Upper lobe of left lung (tissue), 6 donors: ENCODE measurements at regions not wholly inside any gene's neighbourhood (a gene's known extent, or its start where the extent isn't known, plus 50 kb on each side); places are given as distances from the start of the nearest gene placed in this dataset.
"Not testable (repeated sequence)": the region's sequence is repeated elsewhere in the genome, so short reads cannot be mapped to it uniquely, and the experiment has no call there.

Source experiments
- ATAC-seq, 2 donors: fragments of 200-7000 bp; cut with Tn5 transposase; one replicate each; pipeline ENCODE4 v1.9.1; 2022; ENCODE audit warnings: mild to moderate bottlenecking in 2 of 2, moderate library complexity in 2 of 2; ENCODE audit not compliant: low FRiP score in 2 of 2
- DNase-seq, 2 donors: peaks; one replicate each; pipeline ENCODE4 v3.0.0-alpha.2; 2019 to 2020
- H3K27ac ChIP-seq, 4 donors: fragments of 200-600 bp; sonication (generic); one replicate each; pipeline ENCODE4 v1.5.1; 2016 to 2019
- H3K27me3 ChIP-seq, 4 donors: fragments of 200-600 bp; sonication (generic); one replicate each; pipeline ENCODE4 v1.5.1; 2017 to 2019
- H3K36me3 ChIP-seq, 4 donors: fragments of 200-600 bp; sonication (generic); one replicate each; pipeline ENCODE4 v1.5.1; 2016 to 2019
- H3K4me1 ChIP-seq, 4 donors: fragments of 200-600 bp; sonication (generic); one replicate each; pipeline ENCODE4 v1.5.1; 2018 to 2019
- H3K4me3 ChIP-seq, 4 donors: fragments of 200-600 bp; sonication (generic); one replicate each; pipeline ENCODE4 v1.5.1; 2017 to 2019; ENCODE audit warnings: mild to moderate bottlenecking in 2 of 4, moderate library complexity in 1 of 4
- H3K9me3 ChIP-seq, 4 donors: fragments of 200-600 bp; sonication (generic); one replicate each; pipeline ENCODE4 v1.5.1; 2018 to 2019
- EP300 ChIP-seq, 4 donors: sonication (generic); formaldehyde crosslinking; IDR thresholded peaks; one replicate each; pipeline ENCODE4 v1.5.1; 2017; ENCODE audit warnings: antibody characterized with exemption in 4 of 4, control low read depth in 2 of 4
- POLR2A ChIP-seq, 4 donors: fragments of 450-650 bp; IDR thresholded peaks; one replicate each; pipeline ENCODE4 v1.5.1; 2016 to 2017; ENCODE audit warnings: antibody characterized with exemption in 4 of 4, mild to moderate bottlenecking in 2 of 4
- POLR2AphosphoS5 ChIP-seq, 2 donors: sonication (generic); formaldehyde crosslinking; IDR thresholded peaks; one replicate each; pipeline ENCODE4 v1.5.1; 2017; ENCODE audit warnings: antibody characterized with exemption in 2 of 2
- WGBS, 2 donors: methylation state at CpG; one replicate each; pipeline ENCODE4 v1.1.5; 2017 to 2018; 5-methylcytosine and 5-hydroxymethylcytosine counted together
- TF ChIP-seq, protein P1 (sequence below), 6 experiments: fragments of 450-650 bp in 4 of 6; fragments of 200-600 bp in 2 of 6; sonication (generic) in 2 of 6; IDR thresholded peaks; one replicate each; pipeline ENCODE4 v1.5.1; 2016 to 2019; ENCODE audit warnings: antibody characterized with exemption in 6 of 6
- donor health status: DM: no; HTN: no; CAD: no; lungs with moderate emphysema.
- donor health status: DM: no; HTN: yes; CAD: no; lungs with severe emphysema.

DNA sequence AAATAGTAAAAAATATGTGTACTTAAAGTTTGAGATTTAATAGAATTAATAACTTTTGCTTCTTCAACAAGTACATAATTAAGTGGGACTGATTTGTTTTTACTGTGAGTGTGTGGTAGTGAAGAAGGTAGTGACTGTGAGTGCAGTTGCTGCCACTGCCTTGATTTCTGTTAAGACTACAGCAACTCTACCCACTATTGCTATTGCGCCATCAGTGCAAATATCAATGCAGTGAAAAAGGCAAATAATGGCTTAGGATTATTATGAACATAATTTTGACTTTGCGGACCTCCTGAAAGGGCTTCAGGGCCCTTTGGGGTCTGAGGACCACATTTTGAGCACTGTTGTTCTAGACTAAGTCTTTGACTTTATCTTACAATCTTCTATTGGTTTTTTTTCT is 112.0 kb upstream of the PITX1 start:
- WGBS, 2 donors: 77 to 90% methylated on average over 2 of the region's 2 CpGs

DNA sequence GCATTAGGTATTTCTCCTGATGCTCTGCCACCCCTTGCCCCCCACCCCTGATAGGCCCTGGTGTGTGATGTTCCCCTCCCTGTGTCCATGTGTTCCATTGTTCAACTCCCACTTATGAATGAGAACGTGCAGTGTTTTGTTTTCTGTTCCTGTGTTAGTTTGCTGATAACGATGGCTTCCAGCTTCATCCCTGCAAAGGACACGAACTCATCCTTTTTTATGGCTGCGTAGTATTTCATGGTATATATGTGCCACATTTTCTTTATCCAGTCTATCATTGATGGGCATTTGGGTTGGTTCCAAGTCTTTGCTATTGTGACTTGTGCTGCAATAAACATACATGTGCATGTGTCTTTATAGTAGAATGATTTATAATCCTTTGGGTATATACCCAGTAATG is 109.7 kb upstream of the PITX1 start:
- H3K4me1 ChIP-seq: peaks cover 0 to 15% (median 4%) of the 10 kb centered on the region in 4 donors
- not testable (repeated sequence) for H3K4me3 ChIP-seq, DNase-seq, H3K9me3 ChIP-seq, H3K36me3 ChIP-seq, H3K27me3 ChIP-seq, ATAC-seq, H3K27ac ChIP-seq
- 59 to 83% methylated on average over 4 of the region's 4 CpGs for WGBS, 2 donors

More for the DNA sequence above, 112.0 kb upstream of the PITX1 start:
- TF ChIP-seq, protein P1, sequence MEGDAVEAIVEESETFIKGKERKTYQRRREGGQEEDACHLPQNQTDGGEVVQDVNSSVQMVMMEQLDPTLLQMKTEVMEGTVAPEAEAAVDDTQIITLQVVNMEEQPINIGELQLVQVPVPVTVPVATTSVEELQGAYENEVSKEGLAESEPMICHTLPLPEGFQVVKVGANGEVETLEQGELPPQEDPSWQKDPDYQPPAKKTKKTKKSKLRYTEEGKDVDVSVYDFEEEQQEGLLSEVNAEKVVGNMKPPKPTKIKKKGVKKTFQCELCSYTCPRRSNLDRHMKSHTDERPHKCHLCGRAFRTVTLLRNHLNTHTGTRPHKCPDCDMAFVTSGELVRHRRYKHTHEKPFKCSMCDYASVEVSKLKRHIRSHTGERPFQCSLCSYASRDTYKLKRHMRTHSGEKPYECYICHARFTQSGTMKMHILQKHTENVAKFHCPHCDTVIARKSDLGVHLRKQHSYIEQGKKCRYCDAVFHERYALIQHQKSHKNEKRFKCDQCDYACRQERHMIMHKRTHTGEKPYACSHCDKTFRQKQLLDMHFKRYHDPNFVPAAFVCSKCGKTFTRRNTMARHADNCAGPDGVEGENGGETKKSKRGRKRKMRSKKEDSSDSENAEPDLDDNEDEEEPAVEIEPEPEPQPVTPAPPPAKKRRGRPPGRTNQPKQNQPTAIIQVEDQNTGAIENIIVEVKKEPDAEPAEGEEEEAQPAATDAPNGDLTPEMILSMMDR (IDR thresholded peaks at IDR 0.05): no peak
- no peak for TF ChIP-seq EP300 (IDR thresholded peaks at IDR 0.05)
- TF ChIP-seq POLR2AphosphoS5 (IDR thresholded peaks at IDR 0.05): no peak
- no peak for TF ChIP-seq POLR2A (IDR thresholded peaks at IDR 0.05)
- Histone ChIP-seq H3K27me3 (no peaks in the 10 kb centered on the region), H3K9me3 (no peaks in the 10 kb centered on the region), H3K4me3 (no peak overlapping the region), H3K36me3 (no peaks in the 10 kb centered on the region), H3K4me1 (peaks cover 0 to 5% (median 0%) of the 10 kb centered on the region in 4 donors), H3K27ac (no peak overlapping the region)
- DNase-seq (no peak), ATAC-seq (no peak)

DNA sequence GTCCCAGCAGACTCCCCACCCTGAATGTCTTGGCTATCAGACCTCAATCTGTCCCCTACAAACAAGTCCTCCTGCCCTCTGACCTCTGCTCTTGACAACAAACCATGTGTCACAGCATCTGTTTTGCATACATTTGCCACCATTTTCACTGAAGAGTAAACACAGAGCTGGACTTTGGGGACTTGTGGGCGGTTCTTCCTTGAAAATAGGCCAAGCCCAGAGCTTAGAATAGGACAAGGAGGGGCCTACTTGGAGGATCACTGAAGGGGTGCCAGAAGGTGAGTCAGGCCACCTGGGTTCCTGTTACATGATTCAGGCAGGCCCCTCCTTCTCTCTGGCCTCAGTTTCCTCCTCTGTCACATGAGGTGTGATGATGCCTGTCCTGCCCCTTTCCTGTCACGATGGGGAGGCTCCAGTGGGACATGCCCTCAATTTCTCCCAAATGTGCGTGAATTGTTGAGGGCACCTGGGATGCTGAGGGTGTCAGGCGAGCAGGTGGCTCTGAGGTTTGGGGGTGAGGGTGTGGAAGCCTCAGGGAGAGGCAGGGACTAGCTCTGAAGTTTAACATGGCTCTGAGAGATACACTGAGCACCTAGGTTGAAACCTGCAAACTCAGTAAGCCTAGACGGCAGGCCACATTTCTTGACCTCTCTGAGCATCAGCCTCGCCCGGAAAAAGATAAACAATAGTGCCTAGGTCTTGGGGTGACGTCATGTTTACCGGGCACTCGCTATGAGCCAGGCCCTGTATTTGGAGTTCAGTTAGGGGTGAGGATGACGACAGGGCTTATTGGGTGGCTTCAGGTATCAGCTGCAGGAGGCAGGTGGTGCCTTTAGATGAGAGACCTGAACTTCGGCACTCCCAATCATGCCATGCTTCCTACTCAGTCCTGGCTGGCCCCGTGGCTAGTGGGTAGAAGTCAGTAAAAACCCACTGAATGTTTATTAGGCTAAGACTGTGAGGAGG is 107.6 kb upstream of the PITX1 start:
- DNase-seq: no peak
- peak overlapping the region in 2 of 4 donors; percentile 16 to 32 for H3K27ac ChIP-seq
- TF ChIP-seq, protein P1 (IDR thresholded peaks at IDR 0.05): no peak
- no peak for TF ChIP-seq EP300 (IDR thresholded peaks at IDR 0.05)
- TF ChIP-seq POLR2AphosphoS5 (IDR thresholded peaks at IDR 0.05): no peak
- TF ChIP-seq POLR2A (IDR thresholded peaks at IDR 0.05): no peak
- H3K36me3 ChIP-seq: no peaks in the 10 kb centered on the region
- ATAC-seq: no peak
- no peaks in the 10 kb centered on the region for H3K9me3 ChIP-seq
- WGBS, 2 donors: 70 to 75% methylated on average over 7 to 13 of the region's 13 CpGs
- H3K4me1 ChIP-seq: peaks cover 0 to 15% (median 4%) of the 10 kb centered on the region in 4 donors
- no peak overlapping the region for H3K4me3 ChIP-seq
- no peaks in the 10 kb centered on the region for H3K27me3 ChIP-seq

DNA sequence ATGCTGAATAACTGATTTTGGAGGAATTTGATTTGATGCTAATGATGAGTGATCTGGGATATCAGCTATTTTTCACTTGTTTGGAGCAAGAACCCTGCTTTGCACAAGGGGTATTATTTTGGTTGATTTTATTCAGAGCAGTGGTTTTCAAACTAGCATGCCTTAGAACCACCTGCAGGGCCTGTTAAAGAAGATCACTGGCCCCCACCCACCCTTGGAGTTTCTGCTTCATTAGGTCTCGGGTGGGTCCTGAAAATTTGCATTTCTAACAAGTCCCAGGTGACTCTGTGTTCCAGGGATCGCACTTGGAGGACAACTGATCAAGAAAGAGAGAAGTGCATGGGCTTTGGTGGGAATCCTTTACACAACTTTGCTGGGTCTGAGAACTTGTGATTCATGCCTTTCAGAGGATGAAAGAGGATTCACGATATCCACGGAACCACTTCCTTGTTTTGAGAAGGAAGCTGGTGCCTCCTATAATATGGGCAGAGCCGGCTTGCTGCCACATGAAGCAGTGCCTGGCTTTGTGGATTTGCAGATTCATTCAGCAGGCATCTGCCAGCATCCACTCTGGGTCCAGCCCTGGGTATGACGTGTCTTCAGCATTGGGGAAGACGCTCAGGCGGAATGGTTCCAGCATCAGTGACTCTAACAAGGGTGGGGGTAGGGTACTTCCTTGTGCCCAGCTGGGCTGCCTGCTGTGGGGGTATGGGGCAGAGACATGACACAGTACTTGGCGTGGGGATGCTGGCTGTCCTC is 106.6 kb upstream of the PITX1 start:
- Histone ChIP-seq H3K4me3 (no peak overlapping the region), H3K27ac (peak overlapping the region in 2 of 4 donors; percentile 16 to 32), H3K4me1 (peaks cover 0 to 15% (median 4%) of the 10 kb centered on the region in 4 donors), H3K9me3 (no peaks in the 10 kb centered on the region), H3K36me3 (no peaks in the 10 kb centered on the region), H3K27me3 (no peaks in the 10 kb centered on the region)
- no peak for TF ChIP-seq POLR2A (IDR thresholded peaks at IDR 0.05)
- TF ChIP-seq, protein P1 (IDR thresholded peaks at IDR 0.05): no peak
- no peak for TF ChIP-seq EP300 (IDR thresholded peaks at IDR 0.05)
- WGBS, 2 donors: 67 to 74% methylated on average over 8 to 9 of the region's 9 CpGs
- DNase-seq (peak in 1 of 2 donors; percentile 65), ATAC-seq (peak; percentile 43 to 69)
